GM21786 (cell line): ENCODE measurements at regions not wholly inside any gene's neighbourhood (a gene's known extent, or its start where the extent isn't known, plus 50 kb on each side); places are given as distances from the start of the nearest gene placed in this dataset.

Source experiments
- ATAC-seq: cut with Tn5 transposase; IDR thresholded peaks from one replicate; pipeline ENCODE4 v1.9.1; 2021; ENCODE audit not compliant: unreplicated experiment

GRCh38 chr2:65512783-65513182 is 80.4 kb upstream of the SPRED2 start:
- ATAC-seq: no peak

GRCh38 chr2:65511306-65511705 is 78.9 kb upstream of the SPRED2 start:
- no peak for ATAC-seq

- no peak for ATAC-seq
These were observed 75.8 kb upstream of the SPRED2 start for GRCh38 chr2:65508225-65508624.

GRCh38 chr2:65507102-65508069 is 75.0 kb upstream of the SPRED2 start:
- no peak for ATAC-seq

- no peak for ATAC-seq
These were observed 72.7 kb upstream of the SPRED2 start for GRCh38 chr2:65504814-65505697.

- no peak for ATAC-seq
These were observed 71.8 kb upstream of the SPRED2 start for GRCh38 chr2:65504201-65504600.

- no peak for ATAC-seq
These were observed 71.3 kb upstream of the SPRED2 start for GRCh38 chr2:65503746-65504145.

GRCh38 chr2:65501836-65502235 is 69.4 kb upstream of the SPRED2 start:
- no peak for ATAC-seq

- no peak for ATAC-seq
These were observed 68.7 kb upstream of the SPRED2 start for GRCh38 chr2:65501074-65501473.

- no peak for ATAC-seq
These were observed 68.1 kb upstream of the SPRED2 start for GRCh38 chr2:65500310-65501040.

- no peak for ATAC-seq
These were observed 66.8 kb upstream of the SPRED2 start for GRCh38 chr2:65499216-65499615.

GRCh38 chr2:65498396-65498795 is 66.0 kb upstream of the SPRED2 start:
- ATAC-seq: no peak

GRCh38 chr2:65495251-65495877 is 63.0 kb upstream of the SPRED2 start:
- no peak for ATAC-seq

- no peak for ATAC-seq
These were observed 61.7 kb upstream of the SPRED2 start for GRCh38 chr2:65494078-65494477.

- ATAC-seq: no peak
These were observed 59.0 kb upstream of the SPRED2 start for GRCh38 chr2:65491381-65491905.

GRCh38 chr2:65490222-65490621 is 57.8 kb upstream of the SPRED2 start:
- ATAC-seq: no peak

GRCh38 chr2:65489269-65489668 is 56.9 kb upstream of the SPRED2 start:
- ATAC-seq: no peak

GRCh38 chr2:65488527-65488926 is 56.1 kb upstream of the SPRED2 start:
- ATAC-seq: no peak

- no peak for ATAC-seq
These were observed 55.0 kb upstream of the SPRED2 start for GRCh38 chr2:65487404-65487803.

GRCh38 chr2:65486802-65487201 is 54.4 kb upstream of the SPRED2 start:
- ATAC-seq: no peak
